GM21360 (cell line): ENCODE measurements at regions not wholly inside any gene's neighbourhood (a gene's known extent, or its start where the extent isn't known, plus 50 kb on each side); places are given as distances from the start of the nearest gene placed in this dataset.
"Not testable (repeated sequence)": the region's sequence is repeated elsewhere in the genome, so short reads cannot be mapped to it uniquely, and the experiment has no call there.

ENCODE experiments used
- ATAC-seq: cut with Tn5 transposase; IDR thresholded peaks from one replicate; pipeline ENCODE4 v1.9.1; 2021; ENCODE audit warnings: mild to moderate bottlenecking, moderate library complexity; ENCODE audit not compliant: unreplicated experiment

DNA sequence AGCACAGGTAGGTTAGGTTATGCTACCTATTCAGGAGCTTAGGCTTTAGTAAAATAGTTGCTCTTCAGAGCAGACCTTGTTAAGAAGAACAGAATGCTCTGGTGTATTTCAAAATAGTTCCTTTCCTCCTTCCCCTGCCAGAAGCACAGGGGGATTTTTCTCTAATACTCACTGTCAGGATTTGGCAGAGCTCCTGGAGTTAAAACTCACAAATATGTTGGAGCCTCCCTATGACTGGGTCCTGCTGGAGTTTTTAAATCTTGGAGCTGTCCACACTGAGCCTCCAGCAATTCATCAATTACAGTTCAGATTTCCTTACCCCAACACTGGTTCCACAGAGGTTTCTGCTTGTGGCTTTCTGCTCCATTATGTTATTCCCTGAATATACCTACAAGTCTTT is 1233.8 kb upstream of the WWC1 start:
- ATAC-seq = no peak

DNA sequence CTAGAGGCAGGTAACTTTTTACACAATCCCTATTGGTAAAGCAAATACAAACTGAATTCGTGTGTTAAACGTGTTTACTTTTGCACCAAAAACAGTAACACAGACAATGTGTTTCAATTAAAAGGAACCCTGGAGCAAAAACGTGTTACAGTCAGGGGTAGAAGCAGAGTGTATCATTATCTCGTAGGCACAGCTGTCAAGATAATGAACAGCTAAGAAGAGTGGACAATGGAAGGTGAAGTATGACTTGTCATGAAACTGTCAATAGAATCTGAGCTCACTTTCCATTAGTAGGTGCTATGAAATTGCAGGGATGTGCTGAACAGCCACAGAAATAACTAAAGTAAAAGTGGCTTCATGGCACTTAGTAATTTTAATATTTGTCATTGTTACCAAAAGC is 1229.8 kb upstream of the WWC1 start:
- ATAC-seq = no peak

DNA sequence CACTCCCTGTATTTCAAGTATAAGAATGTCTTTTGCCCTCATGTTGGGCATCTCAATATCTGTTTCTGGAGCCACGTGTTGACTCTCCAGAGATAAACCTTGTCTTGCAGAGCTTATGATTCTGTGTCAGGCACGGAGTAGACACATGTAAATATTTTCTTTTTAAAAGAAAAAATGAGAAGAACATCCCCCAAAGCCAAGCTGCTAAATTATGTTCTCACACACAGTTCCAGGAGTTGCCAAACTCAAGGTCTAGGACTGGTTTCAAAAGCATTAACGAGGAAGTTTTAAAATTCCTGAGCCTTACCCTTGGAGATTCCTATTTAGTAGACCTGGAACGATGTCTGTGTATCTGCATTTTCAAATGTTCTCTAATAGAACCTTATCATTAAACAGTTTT is 1228.3 kb upstream of the WWC1 start:
- ATAC-seq = no peak

DNA sequence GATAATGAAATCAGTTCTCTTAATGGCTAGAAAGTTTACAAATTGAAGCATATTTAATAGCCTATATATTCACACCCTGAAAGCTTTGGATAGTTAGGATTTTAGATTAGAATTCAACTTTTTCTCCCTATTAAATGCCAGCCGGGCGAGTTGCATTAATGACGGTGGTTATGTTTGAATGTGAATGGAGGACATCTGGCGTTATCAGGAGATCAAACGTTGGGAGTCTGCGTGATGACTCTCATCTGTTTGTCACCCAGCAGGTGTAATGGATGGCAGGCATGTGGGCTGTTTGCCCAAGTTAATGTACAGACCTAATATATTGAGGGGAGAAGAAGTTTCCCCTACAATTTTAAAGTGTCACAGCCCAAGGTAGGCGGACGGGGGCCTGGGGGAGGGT is 1227.7 kb upstream of the WWC1 start:
- ATAC-seq = no peak

DNA sequence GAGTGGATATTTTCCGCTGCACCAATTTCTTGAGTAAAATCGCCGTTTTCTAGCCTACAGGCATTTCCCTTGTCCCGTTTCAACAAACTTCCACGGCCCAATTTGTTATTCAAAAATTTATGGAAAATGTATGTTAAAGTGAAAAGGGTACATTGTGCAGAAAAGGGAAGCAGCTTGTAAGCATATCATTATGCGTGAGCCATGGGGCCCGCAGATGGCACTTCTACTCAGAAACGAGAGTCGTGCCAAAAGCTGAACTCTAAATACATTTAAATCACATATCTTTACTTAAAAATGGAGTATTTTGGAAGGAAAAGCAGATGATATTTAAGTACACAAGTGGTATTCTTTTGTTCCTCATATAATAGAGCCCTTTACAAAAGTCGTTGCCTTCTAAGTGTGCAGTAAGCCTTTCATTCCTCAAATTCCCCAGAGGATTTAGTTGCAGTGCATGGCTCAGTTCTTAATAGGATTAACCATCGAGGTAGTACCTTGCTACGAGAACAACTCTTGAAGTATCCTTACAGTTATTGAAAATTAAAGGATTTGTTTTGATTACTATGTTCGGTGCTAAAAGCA is 1227.2 kb upstream of the WWC1 start:
- ATAC-seq = no peak

DNA sequence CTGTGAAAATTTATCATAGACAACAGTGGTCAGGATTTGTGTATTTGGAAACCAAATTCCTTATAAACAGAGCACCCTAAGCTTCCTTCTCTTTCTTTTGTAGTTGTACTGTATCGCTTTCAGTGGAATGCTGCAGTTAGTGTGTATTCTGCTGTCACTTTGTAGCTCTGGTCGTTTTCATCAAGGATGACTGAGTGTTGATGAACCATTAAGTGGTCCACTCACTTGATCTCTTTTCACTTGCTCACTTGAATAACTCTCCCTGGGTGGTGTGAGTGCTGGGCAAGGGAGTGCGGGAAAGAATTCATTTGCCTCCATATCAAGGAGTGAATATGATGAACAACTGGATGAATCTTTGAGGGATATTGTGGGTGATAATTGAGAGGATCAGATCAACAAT is 1225.7 kb upstream of the WWC1 start:
- no peak for ATAC-seq

DNA sequence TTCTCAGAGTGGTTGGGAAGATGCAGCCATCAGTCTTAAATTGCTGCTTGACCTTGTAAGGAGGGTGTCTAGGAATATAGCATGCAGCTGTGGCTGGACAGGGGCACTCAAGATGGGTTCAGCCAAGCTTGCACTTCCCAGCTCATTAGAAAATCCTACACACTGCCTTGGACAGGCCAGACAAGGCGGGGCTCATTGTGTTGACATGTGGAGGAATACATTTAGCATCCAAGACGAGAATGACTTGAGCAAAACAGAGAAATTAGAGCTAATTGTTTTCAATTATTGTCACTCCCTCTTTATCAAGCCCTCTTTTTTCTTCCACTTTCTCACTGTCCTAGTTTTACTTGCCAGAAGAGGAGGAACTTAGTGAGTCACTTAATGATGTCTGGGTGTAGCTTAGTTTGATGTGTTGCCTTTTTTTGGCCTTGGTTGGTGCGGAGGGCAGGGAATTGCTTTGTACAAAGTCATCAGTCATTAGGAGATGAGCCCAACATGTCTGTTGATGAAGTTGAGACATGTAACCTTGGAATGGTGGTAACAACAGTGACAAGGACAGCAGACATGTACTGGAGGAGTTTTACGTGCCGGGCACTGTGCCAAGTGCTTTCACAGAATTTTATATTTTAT is 1219.3 kb upstream of the WWC1 start:
- ATAC-seq = no peak

DNA sequence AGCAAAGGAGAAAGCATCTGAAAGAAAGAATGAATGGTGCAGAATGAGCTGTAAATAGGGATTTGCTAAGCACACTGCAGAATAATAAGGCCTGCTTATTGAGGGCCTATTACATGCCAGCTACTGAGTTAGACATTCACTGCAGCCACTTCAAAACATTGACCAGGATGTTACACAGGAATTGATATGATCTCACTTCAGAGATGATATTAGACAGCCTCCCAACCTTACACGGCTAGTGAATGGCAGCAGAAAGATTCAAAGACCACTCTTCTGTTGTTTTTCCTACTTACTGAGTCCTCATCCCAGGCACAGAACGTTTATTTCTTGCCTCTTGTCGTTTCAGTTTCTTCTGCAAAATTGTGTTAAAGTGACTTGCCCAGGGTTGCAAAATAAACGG is 1209.9 kb upstream of the WWC1 start:
- ATAC-seq = no peak

DNA sequence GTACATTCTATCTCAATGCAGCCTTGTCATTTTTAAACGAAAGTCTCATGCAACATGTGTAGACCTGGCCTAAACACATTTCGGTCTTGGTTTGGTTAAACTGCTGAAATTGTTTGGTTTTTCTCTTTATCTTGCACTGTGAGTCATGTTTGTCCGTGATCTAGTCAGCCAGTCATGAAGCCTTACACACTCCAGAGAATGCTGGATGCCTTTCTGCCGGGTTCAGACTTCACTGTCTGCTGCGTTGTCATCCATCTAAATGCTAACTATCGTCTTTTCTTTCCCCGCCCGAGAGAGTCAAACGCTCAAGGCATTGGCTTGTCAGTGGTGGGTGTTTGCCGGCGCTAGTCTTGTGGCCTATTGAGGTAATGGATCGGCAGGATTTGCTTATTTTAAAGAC is 1194.6 kb upstream of the WWC1 start:
- ATAC-seq = no peak

DNA sequence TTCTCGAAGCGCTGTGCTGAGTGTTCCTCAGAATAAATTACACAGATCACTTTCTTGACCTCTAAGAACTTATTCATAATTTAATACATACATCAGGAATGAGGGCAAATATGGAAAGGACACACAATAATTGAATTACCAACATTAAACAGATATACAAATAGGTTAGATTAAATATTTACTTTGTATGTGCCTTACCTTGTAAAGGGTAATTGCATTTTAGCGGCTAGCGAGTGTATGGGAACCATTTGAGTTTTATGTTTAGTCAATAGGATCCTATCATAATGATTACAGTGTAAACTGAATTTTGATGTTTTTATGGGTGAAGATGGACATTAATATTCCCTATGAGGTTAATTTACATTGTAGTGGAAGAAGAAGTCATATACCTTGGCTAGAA is 1187.1 kb upstream of the WWC1 start:
- no peak for ATAC-seq

DNA sequence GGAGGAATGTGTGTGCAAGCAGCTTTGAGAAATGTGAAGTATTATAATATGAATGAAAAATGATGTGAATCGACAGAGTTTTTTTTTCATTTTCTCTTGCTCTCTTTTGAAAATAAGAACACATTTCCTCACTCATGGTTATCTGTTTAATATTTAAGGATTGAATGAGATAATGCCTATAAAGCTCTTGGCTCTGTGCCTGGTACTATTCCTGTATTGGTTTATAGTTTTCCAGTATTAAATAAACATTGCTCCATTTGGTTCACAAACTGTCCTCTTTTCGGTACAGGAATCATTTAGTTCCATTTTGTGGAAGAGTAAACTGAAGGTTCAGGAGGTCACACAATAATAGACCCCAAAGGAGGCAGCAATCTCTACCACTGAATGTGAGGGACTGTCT is 1185.5 kb upstream of the WWC1 start:
- no peak for ATAC-seq

DNA sequence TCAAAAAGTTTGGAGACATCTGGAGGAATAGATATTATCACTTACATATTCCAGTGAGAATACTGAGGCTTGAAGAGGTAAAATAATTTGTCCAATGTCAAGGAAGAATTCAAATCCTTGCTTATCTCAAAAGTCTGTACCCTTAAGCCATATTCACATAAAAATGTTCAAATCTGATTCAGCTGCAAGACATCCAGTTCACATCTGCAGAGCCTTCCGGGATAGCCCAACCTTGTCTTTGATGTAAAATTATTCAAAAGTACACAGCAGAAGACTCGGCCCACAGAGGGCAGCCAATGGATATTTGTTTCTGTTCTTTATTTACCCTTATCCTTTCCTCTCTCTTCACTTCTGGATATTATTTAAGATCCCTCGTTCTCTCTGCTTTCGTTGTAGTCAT is 1183.8 kb upstream of the WWC1 start:
- no peak for ATAC-seq

DNA sequence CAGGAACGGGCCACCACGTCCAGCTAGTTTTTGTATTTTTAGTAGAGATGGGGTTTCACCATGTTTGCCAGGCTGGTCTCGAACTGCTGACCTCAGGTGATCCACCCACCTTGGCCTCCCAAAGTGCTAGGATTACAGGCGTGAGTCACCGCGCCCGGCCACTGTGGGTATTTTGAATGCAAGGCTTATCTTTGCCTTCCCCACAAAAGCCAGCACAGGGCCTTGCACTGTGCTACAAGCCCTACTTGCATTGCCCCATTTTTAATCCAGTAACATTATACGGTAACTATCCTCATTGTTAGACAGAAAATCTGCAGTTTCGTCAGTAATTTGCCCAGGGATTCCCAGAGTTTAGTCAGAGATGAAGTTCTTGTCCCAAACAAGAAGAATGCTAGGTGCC is 1183.2 kb upstream of the WWC1 start:
- ATAC-seq = not testable (repeated sequence)

DNA sequence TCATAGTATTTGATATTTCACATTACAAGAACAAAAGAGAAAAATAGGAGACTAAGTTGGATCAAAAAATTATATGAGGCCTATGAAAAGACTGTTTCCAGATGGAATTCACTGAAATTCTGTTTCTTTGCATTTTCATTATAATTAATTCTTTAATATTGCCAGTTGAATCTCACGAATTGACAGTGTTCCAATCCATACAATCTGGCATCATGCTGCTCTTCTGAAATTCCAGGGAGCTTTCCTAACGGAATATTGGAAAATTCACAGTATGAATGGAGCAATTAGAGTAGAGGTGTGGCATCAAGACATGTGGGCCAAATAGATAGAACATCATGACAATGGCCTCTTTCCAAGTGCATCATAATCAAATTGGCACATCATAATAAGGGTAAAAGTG is 1178.9 kb upstream of the WWC1 start:
- ATAC-seq = no peak

DNA sequence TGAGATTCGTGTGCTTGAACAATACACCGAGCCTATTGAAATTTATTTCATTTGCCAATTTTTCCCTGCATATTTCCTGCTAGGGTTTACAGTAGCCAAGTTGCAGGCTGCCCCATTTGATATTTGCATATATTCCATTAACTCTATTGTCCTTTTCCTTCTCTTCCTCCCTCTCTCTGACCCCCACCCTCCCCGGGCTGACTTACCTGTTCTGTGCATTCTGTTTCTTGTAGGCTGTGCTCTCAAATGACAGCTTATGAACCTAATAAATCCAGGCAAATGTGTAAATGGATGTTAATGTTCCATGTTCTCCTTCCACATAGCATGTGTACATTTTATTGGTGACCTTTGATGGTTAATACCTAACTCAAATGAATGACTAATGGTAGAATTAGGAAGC is 1169.2 kb upstream of the WWC1 start:
- no peak for ATAC-seq

DNA sequence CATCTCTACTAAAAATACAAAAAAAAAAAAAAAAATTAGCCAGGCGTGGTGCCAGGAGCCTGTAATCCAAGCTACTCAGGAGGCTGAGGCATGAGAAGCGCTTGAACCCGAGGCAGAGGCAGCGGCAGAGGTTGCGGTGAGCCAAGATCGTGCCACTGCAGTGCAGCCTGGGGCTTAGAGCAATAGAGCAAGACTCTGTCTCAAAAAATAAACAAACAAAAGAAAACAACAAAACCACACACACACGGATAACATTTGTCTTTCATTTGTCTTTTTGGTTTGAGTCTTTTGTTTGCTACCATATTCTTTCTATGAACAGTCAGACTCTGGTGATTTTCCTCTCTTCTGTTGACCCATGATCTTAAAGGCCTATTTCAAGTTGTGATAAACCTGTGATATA is 1168.3 kb upstream of the WWC1 start:
- ATAC-seq = no peak

DNA sequence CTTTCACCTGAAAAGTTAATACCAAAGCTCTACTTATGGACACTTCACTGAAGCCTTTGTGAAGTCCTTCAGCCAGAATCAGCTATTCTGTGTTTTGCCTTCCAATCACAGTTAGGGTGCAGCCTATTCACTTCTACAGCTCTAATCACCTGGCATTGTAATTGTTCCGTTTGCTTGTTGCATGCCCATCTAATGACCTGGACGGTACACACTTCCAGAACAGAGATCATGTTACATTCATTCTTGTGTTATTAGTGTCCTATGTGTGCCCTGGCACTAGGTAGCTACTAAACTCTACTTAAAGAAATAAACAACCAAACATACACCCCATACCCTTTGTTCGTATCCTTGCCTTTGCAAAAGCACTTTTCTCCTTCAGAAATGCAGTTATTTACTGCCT is 1162.9 kb upstream of the WWC1 start:
- no peak for ATAC-seq

DNA sequence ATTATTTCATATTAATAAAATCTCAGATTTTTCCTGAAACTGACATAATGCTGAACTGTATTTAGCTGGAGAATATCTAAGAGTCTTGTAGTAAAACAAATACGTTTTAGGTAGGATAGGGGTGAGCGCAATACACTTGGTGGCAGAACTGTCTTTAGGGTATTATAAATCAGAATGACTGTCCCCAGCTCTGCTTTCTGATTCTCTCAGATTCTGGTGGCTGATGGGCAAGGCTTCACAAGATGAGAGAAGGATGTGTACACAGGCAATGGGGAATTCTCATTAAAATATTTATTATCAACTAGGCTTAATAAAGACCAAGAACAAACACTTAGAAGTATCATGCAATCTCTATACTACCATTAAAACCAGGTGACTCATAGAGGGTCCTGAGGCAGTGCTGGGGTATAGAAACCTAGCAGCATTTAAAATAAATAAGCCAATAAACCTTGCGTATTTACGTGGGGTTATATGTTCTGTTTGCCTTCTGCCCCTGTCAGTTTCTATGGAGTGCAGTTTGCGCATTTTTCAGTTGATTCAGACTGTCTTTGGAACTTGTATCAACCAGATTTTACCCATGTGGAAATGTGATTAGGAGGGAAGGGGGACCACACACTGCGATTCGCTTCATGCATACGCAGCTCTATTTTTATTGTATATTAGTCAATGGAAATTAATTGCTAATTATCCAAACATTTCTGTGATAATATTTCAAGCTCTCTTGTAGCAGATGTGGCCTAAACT is 1150.7 kb upstream of the WWC1 start:
- no peak for ATAC-seq

DNA sequence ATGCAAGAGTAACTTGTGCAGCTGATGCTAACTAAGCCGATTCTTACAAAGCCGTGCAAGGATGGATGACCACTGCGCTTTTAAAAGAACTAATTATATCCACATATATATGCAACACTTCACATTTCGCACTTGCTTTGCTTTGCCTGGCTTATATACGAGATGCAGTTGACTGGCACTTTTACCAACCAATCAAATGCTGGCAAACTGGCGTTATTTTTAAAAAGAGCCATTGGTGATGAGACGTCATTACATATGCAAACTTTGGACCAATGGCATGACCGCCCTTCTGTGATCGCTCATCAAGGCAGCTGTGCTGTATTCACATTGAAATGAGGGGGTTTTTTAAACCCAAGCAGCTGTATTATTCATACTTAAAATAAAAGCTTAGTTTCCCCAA is 1147.7 kb upstream of the WWC1 start:
- ATAC-seq = no peak

DNA sequence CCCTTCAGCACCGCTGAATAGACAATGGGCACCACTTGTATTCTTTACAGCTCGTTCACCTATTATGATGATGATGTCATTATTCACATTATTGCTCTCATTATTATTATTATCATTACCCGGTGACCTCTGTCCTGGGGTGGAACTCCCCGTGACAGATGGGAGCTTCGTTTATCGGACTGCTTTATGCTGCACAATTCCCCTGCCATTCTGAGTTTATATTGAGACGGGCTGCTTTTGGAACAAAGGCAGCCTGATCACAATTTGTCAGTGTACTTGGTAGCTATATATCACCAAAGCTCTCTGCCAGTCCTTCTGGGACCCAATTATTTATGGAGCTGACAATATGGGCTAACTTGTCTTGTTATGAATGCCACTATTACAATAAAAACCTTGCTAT is 1145.6 kb upstream of the WWC1 start:
- no peak for ATAC-seq

DNA sequence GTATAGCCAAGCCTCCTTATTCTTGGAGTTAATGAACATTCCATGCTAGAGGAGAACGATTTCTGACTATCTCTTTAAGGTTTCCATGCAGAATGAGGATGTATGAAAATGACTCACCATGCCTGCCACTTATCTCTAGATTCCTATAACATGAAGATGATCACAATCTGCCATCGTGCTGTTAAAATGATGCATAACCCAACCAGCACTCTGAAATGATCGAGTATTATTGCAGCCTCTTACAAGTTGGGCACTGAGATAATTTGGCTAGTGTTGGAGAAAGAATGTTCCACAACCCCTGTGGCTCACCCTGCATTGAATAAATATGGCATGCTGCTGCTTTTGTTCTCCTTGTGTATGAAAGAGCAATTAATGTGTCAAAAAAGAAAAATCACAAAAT is 1143.6 kb upstream of the WWC1 start:
- ATAC-seq = no peak

DNA sequence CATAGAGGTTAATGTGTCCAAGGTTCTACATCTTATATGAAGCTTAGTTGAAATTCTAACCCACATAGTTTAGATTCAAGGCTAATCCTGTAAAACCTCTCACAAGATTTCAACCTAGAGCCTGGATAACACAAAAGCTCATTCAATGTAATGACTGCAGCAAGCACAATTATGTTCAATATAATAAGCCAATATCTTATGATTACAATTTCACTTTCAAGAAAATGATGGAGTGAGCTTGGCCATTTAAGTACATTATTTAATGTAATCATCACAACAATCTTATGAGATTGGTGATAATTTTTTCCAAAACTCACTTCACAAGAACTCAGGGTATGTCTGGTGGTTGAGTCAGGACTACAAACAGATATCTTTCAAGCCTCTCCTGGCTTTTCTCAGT is 1140.8 kb upstream of the WWC1 start:
- no peak for ATAC-seq

DNA sequence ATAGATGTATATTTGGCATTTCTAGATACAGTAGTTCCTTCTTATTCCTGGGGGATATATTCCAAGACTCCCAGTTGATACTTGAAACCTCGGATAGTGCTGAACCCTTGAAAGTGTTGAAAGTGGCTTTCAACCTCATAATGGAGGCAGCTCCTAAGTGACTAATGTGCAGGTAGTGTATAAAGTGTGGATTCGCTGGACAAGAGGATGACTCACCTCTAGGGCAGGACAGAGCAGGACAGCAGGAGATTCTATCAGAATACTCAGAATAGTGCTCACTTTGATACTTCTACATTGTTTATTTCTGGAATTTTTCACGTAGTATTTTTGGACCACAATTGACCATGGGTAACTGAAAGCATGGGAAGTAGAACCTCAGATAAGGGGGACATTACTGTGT is 1138.9 kb upstream of the WWC1 start:
- ATAC-seq = no peak
